PFSK-1 (cell line): ENCODE measurements at regions not wholly inside any gene's neighbourhood (a gene's known extent, or its start where the extent isn't known, plus 50 kb on each side); places are given as distances from the start of the nearest gene placed in this dataset.

ENCODE experiments used
- SIN3A ChIP-seq: IDR thresholded peaks from 2 replicates; pipeline ENCODE4 v1.6.1; 2012; ENCODE audit warnings: mild to moderate bottlenecking, low read length, moderate library complexity, borderline replicate concordance; ENCODE audit not compliant: insufficient read depth
- TF ChIP-seq, protein P1 (sequence below), 2 experiments: IDR thresholded peaks; 2 replicates each; pipeline versions ENCODE4 v1.6.1 to v1.8.0; 2011 to 2012; ENCODE audit warnings: low read depth in 2 of 2, low read length in 2 of 2, control low read depth in 1 of 2, inconsistent platforms in 1 of 2, mild to moderate bottlenecking in 1 of 2, moderate library complexity in 1 of 2; ENCODE audit not compliant: insufficient read depth in 1 of 2

GRCh38 chr12:42961395-42961794 is 371.8 kb upstream of the PRICKLE1 start:
- TF ChIP-seq, protein P1, sequence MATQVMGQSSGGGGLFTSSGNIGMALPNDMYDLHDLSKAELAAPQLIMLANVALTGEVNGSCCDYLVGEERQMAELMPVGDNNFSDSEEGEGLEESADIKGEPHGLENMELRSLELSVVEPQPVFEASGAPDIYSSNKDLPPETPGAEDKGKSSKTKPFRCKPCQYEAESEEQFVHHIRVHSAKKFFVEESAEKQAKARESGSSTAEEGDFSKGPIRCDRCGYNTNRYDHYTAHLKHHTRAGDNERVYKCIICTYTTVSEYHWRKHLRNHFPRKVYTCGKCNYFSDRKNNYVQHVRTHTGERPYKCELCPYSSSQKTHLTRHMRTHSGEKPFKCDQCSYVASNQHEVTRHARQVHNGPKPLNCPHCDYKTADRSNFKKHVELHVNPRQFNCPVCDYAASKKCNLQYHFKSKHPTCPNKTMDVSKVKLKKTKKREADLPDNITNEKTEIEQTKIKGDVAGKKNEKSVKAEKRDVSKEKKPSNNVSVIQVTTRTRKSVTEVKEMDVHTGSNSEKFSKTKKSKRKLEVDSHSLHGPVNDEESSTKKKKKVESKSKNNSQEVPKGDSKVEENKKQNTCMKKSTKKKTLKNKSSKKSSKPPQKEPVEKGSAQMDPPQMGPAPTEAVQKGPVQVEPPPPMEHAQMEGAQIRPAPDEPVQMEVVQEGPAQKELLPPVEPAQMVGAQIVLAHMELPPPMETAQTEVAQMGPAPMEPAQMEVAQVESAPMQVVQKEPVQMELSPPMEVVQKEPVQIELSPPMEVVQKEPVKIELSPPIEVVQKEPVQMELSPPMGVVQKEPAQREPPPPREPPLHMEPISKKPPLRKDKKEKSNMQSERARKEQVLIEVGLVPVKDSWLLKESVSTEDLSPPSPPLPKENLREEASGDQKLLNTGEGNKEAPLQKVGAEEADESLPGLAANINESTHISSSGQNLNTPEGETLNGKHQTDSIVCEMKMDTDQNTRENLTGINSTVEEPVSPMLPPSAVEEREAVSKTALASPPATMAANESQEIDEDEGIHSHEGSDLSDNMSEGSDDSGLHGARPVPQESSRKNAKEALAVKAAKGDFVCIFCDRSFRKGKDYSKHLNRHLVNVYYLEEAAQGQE (IDR thresholded peaks at IDR 0.05; ENCODE audit: insufficient read depth in 1 of 2, low read depth in 2 of 2, low read length in 2 of 2), result no peak
- no peak for TF ChIP-seq SIN3A
